ENCODE measurements at regions not wholly inside any gene's neighbourhood (a gene's known extent, or its start where the extent isn't known, plus 50 kb on each side); places are given as distances from the start of the nearest gene placed in this dataset.

DNA sequence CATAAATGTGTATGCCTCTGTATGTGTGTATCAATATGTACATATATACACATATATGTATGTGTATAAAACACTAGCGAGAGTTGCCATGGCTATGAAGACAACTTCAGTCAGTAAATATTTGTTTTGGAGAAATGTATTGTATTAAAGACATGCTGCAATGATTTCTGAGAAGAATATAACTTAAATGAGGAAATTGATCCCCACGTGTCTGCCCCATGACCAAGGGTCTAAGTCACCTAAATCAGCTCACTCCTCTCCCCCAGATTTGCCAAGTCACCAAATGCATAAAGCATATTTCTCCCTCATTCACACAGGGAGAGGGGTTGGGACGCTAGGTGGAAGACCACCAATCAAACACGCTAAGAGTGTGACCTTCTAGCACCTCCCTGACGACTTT is 58.3 kb upstream of the LYST start:
- ATAC-seq: no peak
- peaks cover 19 to 23% of the 10 kb centered on the region in 2 donors for H3K4me1 Mint-ChIP-seq (ENCODE audit: low read depth in 2 of 2)
- no peak overlapping the region for H3K27ac Mint-ChIP-seq

DNA sequence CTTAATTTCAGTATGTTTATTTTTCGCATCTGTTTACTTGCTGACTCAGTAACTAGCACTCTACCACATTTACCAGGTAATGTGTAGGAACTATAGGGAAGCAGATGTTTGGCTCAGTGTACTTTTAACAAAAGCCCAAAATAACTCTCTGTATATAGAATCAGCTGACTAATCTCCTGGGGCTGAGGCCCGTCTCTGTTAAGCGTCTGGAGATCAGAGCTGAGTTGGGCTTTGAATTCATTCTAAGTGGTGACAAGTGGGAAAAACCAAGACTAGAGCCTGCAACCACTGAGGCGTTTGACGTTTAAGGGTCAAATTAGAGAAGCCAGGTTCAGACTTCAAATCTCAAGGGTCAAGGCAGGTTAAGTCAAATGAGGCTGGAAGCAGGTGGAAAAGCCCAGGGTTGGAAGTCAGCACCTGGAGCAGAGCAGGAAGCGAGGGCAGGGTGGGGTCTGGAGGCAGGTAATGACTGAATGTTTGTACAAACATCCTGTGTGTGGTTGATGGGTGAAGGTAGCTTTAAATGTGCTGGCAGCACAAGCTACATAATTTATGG is 56.8 kb upstream of the LYST start:
- ATAC-seq (peak in 1 of 2 donors; percentile 24), DNase-seq (ENCODE audit: low spot score) (no peak)
- Mint-ChIP-seq H3K4me1 (ENCODE audit: low read depth in 2 of 2) (peaks cover 25 to 29% of the 10 kb centered on the region in 2 donors), H3K27me3 (no peaks in the 10 kb centered on the region), H3K9me3 (peaks cover 2% of the 10 kb centered on the region), H3K4me3 (peak overlapping the region; percentile 18), H3K36me3 (no peaks in the 10 kb centered on the region), H3K27ac (peak overlapping the region; percentile 16 to 56)

More for the DNA sequence above, 58.3 kb upstream of the LYST start:
- H3K36me3 Mint-ChIP-seq: no peaks in the 10 kb centered on the region
- peaks cover 2% of the 10 kb centered on the region for H3K9me3 Mint-ChIP-seq
- no peak for DNase-seq (ENCODE audit: low spot score)
- no peak overlapping the region for H3K4me3 Mint-ChIP-seq
- no peaks in the 10 kb centered on the region for H3K27me3 Mint-ChIP-seq

DNA sequence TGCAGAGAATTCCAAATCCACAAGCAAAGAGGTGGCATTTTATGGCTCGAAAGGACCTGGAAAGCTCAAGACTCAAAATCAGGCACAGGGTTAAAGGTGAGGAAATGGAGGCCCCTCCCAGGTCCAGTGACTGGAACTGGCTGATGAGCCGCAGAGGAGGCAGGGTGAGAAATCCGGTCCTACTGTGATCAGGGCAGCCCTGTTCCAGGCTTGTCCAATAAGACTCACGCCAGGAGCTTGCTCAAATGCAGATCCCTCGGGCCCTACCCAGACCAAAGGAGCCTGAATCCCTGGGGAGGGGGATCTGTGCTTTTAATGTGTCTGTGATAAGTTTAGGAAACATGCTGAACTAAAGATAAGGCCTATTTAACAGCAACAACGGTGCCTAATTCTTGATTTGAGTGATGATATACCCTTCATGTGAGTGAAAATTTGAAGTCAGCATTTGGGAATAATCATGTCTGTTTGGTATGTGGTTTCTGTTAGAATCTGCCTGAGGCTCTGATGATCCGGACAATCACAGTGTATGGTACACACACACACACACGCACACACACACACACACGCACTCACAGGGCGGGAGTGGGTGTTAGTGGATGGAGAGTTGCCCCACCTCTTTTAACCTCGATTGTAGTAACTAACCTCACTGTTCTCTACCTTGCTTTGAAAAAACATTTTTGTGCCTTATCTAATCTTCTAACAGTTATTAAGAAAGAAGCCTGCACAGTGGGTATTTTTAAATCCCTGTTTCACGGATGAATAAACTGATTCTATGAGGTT is 54.1 kb upstream of the LYST start:
- DNase-seq (ENCODE audit: low spot score) (no peak), ATAC-seq (no peak)
- Mint-ChIP-seq H3K4me3 (no peak overlapping the region), H3K27ac (no peak overlapping the region), H3K9me3 (peaks cover 2% of the 10 kb centered on the region), H3K36me3 (no peaks in the 10 kb centered on the region), H3K4me1 (ENCODE audit: low read depth in 2 of 2) (peaks cover 32 to 39% of the 10 kb centered on the region in 2 donors), H3K27me3 (no peaks in the 10 kb centered on the region)

DNA sequence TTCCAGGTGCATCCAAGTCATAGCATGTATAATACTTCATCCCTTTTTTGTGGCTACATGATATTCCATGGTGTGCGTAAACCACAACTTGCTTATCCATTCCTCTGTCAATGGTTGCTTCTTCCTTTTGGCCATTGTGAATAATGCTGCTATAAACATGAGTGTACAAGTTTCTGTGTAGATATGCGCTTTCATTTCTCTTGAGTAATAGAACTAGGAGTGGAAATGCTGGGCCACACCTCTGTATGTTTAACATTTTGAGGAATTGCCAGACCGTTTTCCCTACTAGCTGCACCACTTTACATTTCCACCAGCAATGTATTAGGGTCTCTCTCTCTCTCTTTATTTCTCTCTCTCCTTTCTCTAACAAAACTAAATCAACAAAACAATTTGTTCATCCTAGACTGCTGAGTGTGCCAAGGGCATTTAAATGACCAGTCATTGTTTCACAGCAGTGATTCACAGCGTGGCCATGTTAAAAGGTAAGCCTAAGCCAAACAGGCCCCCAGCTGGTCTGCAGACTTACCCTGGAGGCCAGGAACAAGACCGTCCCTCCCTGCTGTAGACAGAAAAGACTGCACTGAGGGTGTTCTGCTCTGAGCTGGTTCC is 53.2 kb upstream of the LYST start:
- H3K27ac Mint-ChIP-seq: peak overlapping the region in 1 of 2 donors; percentile 45
- peaks cover 2% of the 10 kb centered on the region for H3K9me3 Mint-ChIP-seq
- DNase-seq (ENCODE audit: low spot score) (no peak), ATAC-seq (no peak)
- H3K36me3 Mint-ChIP-seq: no peaks in the 10 kb centered on the region
- no peaks in the 10 kb centered on the region for H3K27me3 Mint-ChIP-seq
- H3K4me1 Mint-ChIP-seq (ENCODE audit: low read depth in 2 of 2): peaks cover 35 to 39% of the 10 kb centered on the region in 2 donors
- no peak overlapping the region for H3K4me3 Mint-ChIP-seq

DNA sequence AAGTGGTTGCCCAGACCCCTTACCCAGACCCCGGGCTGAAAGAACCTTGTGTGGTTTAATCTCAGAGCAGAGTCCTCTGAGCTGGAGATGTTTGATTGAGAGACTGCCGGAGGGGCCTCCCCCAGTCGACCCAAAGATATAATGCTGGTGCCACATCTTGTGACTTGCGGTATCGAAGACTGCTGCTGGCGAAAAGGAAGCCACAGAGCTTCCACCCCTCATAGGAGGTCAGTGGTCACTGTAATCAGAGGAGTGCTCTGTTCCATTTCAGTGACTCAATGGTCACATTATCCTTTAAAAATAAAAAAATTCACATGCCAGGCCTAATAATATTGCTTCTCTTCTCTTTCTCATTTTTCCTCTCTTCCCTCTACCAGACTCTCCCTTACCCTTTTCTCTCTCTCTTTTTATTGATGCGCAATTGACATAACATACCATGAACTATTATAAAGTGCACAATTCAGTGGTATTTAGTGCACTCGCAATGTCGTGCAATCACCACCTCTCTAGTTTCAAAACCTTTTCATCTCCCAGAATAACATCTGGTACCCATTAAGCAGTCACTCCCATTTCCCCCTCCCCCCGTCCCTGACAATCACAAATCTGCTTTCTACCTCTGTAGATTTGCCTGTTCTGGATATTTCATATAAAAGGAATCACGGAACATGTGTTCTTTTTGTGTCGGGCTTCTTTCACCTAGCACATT is 52.6 kb upstream of the LYST start:
- H3K4me3 Mint-ChIP-seq: peak overlapping the region; percentile 3
- peak overlapping the region in 1 of 2 donors; percentile 45 for H3K27ac Mint-ChIP-seq
- ATAC-seq (peak in 1 of 2 donors; percentile 25), DNase-seq (ENCODE audit: low spot score) (no peak)
- H3K4me1 Mint-ChIP-seq (ENCODE audit: low read depth in 2 of 2): peaks cover 35 to 39% of the 10 kb centered on the region in 2 donors
- peaks cover 2% of the 10 kb centered on the region for H3K9me3 Mint-ChIP-seq
- no peaks in the 10 kb centered on the region for H3K36me3 Mint-ChIP-seq
- no peaks in the 10 kb centered on the region for H3K27me3 Mint-ChIP-seq

DNA sequence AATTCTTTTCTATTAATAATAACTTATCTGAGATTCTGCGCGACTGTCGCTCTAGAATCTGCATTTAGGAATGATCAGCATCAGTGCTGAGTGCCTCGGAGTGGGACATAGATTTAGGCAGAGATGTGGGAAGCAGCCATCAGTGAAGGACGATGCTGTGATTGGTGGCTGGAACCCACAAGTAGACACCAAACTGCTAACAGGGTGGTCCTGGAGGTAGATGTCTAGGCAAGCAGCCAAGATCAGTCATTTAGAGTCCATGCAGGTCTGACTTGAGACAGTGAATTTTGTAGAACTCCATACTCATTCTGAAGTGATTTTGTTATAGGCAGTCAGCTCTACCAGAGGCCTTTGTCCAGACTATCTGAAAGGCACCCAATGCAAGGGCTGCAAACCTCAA is 51.8 kb upstream of the LYST start:
- peaks cover 31 to 35% of the 10 kb centered on the region in 2 donors for H3K4me1 Mint-ChIP-seq (ENCODE audit: low read depth in 2 of 2)
- no peak overlapping the region for H3K27ac Mint-ChIP-seq
- no peaks in the 10 kb centered on the region for H3K27me3 Mint-ChIP-seq
- DNase-seq (ENCODE audit: low spot score): no peak
- ATAC-seq: no peak
- H3K36me3 Mint-ChIP-seq: no peaks in the 10 kb centered on the region
- H3K4me3 Mint-ChIP-seq: no peak overlapping the region
- H3K9me3 Mint-ChIP-seq: peaks cover 2% of the 10 kb centered on the region

DNA sequence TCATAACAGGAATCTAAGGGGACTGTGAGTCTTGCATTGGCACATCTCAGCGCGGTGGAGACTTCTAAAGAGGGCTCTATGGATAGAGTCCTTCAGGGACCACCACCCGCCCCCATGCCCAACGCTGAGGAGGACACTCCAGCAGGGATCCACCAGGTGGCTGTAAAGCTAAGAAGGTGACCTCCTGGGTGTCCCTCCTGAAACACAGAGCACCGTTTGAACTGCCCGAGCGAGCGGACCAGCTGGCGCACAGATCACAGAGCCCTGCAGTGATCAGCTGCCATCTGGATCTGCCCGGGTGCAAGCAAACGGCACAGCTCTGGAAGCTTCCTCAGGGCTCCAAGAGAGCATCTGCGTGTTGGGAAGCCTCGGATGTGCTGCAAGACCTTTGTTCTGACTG is 51.3 kb upstream of the LYST start:
- Mint-ChIP-seq H3K27ac (peak overlapping the region; percentile 55 to 71), H3K4me3 (no peak overlapping the region), H3K9me3 (peaks cover 2% of the 10 kb centered on the region), H3K4me1 (ENCODE audit: low read depth in 2 of 2) (peaks cover 26 to 30% of the 10 kb centered on the region in 2 donors), H3K27me3 (no peaks in the 10 kb centered on the region), H3K36me3 (no peaks in the 10 kb centered on the region)
- ATAC-seq (no peak), DNase-seq (ENCODE audit: low spot score) (no peak)

DNA sequence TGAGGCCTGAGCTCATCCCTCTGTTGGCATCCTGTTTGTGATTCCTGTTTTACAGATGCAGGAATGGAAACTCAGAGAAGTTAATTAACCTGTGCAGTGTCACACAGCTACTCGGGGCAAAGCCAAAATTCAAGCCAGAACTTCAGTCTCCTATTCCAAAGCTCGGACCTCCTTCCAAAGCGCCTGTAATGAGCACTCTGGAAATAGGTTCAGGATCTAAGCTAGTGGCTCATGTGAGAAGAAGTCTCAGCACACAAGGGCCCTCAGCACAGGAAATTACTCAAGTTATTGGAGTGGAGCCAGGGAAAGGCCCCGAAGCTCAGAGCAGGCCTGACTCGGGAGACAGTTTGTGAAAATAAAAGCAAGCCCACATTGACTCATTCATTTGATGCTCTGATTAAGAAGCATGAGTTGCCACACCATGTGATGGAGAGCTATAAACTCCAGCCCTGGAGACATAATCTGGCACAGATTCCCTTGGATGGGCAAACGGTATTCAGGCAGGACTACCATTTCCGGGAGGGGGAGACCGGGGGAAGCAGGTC is 50.6 kb upstream of the LYST start:
- Mint-ChIP-seq H3K9me3 (no peaks in the 10 kb centered on the region), H3K4me3 (peak overlapping the region; percentile 43), H3K36me3 (no peaks in the 10 kb centered on the region), H3K4me1 (ENCODE audit: low read depth in 2 of 2) (peaks cover 21 to 24% of the 10 kb centered on the region in 2 donors), H3K27me3 (no peaks in the 10 kb centered on the region), H3K27ac (peak overlapping the region; percentile 55 to 71)
- peak; percentile 67 for DNase-seq (ENCODE audit: low spot score)
- peak; percentile 92 for ATAC-seq

Measured in natural killer cell treated with Interleukin-12 subunit alpha and Interleukin-12 subunit beta and Interleukin-15 and Interleukin-18, amount 100 ng/mL, for 72 hours (primary cell).